ENCODE measurements at regions not wholly inside any gene's neighbourhood (a gene's known extent, or its start where the extent isn't known, plus 50 kb on each side); places are given as distances from the start of the nearest gene placed in this dataset.

DNA sequence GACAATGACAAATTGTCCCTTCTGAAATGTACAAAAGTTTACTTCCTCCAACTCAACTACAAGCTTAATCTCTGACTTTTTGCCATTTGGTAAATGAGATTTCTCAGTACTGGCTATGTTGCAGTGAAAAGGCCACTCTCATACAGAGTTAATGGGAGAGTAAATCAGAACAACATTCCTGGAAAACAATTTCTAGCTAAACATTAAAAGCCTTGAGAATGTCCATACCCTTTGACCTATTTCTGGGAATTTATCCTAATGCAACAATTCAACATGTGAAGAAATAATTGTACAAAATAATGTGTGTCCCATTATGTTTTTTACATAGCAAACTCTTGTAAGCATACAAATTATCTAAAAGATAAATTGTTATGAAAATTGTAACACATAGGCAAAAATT lies 56.3 kb upstream of the SPEF2 start:
- H3K27ac Mint-ChIP-seq (ENCODE audit: unreplicated experiment), result no peak overlapping the region
- H3K27me3 Mint-ChIP-seq (ENCODE audit: low read depth), result peaks cover 2% of the 10 kb centered on the region
- no peaks in the 10 kb centered on the region for H3K4me1 Mint-ChIP-seq
- TF ChIP-seq, protein P1, sequence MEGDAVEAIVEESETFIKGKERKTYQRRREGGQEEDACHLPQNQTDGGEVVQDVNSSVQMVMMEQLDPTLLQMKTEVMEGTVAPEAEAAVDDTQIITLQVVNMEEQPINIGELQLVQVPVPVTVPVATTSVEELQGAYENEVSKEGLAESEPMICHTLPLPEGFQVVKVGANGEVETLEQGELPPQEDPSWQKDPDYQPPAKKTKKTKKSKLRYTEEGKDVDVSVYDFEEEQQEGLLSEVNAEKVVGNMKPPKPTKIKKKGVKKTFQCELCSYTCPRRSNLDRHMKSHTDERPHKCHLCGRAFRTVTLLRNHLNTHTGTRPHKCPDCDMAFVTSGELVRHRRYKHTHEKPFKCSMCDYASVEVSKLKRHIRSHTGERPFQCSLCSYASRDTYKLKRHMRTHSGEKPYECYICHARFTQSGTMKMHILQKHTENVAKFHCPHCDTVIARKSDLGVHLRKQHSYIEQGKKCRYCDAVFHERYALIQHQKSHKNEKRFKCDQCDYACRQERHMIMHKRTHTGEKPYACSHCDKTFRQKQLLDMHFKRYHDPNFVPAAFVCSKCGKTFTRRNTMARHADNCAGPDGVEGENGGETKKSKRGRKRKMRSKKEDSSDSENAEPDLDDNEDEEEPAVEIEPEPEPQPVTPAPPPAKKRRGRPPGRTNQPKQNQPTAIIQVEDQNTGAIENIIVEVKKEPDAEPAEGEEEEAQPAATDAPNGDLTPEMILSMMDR (conservative IDR thresholded peaks at IDR 0.05), result no peak
- no peak for DNase-seq (ENCODE audit: low read depth, low spot score)
- H3K36me3 Mint-ChIP-seq (ENCODE audit: low read depth), result peaks cover 21% of the 10 kb centered on the region
- no peak overlapping the region for H3K4me3 Mint-ChIP-seq
- peaks cover 35% of the 10 kb centered on the region for H3K9me3 Mint-ChIP-seq

DNA sequence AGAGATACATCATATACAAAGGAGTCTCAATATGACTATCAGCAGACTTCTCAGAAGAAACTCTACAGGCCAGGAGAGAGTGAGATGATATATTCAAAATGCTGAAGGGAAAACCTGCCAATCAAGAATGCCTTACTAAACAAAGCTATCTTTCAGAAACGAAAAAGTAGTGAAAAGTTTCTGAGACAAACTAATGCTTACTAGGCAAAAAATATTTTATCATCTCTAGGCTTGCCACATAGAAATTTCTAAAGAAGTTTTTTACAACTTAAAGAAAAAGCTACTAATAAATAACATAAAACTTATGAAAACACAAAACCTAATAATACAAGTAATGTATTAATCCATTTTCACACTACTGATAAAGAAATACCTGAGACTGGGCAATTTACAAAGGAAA lies 59.9 kb upstream of the SPEF2 start:
- TF ChIP-seq, protein P1 (conservative IDR thresholded peaks at IDR 0.05), result no peak
- Mint-ChIP-seq H3K4me1 (no peaks in the 10 kb centered on the region), H3K4me3 (no peak overlapping the region), H3K36me3 (ENCODE audit: low read depth) (peaks cover 21% of the 10 kb centered on the region), H3K9me3 (peaks cover 25% of the 10 kb centered on the region), H3K27me3 (ENCODE audit: low read depth) (peaks cover 2% of the 10 kb centered on the region), H3K27ac (ENCODE audit: unreplicated experiment) (no peak overlapping the region)
- DNase-seq (ENCODE audit: low read depth, low spot score), result no peak

DNA sequence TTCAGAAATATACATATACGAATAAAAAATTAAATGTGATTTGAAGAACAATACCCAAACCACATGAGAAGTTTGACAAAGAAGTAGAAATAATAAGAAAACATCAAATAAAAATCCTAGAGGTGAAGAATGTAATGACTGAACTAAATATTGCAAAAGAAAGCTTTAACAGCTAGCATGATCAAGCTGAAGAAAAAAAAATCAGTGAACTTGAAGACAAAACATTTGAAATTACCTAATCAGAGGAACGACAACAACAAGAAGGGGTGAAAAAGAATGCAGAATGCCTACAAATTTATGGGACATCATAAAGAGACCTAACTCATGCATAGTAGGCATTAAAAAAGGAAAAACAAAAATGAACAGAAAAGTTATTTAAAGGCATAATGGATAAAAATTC lies 60.5 kb upstream of the SPEF2 start:
- DNase-seq (ENCODE audit: low read depth, low spot score), result no peak
- H3K4me3 Mint-ChIP-seq, result no peak overlapping the region

DNA sequence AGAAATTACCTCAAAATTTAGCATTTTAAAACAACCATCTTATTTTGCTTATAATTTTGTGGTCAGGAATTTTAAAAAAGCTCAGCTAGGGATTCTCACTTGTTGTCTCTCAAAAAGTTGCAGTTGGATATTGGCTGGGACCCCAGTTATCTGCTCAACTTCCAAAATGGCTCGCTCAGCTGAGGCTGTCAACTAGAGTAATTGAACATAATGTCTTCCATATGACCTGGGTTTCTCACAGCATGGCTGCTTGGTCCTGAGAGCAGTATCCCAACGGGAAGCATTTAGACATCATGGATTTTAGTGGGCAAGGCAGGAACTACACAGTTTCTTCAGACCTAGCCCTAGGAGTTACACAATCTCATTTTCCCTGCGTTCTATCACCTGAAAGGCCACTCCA lies 63.6 kb upstream of the SPEF2 start:
- Mint-ChIP-seq H3K4me1 (no peaks in the 10 kb centered on the region), H3K36me3 (ENCODE audit: low read depth) (peaks cover 11% of the 10 kb centered on the region), H3K27ac (ENCODE audit: unreplicated experiment) (no peak overlapping the region), H3K27me3 (ENCODE audit: low read depth) (no peaks in the 10 kb centered on the region), H3K9me3 (peaks cover 18% of the 10 kb centered on the region), H3K4me3 (no peak overlapping the region)
- TF ChIP-seq, protein P1 (conservative IDR thresholded peaks at IDR 0.05), result no peak
- no peak for DNase-seq (ENCODE audit: low read depth, low spot score)

More for the DNA sequence above, 60.5 kb upstream of the SPEF2 start:
- Mint-ChIP-seq H3K9me3 (peaks cover 22% of the 10 kb centered on the region), H3K36me3 (ENCODE audit: low read depth) (peaks cover 21% of the 10 kb centered on the region), H3K4me1 (no peaks in the 10 kb centered on the region), H3K27ac (ENCODE audit: unreplicated experiment) (no peak overlapping the region), H3K27me3 (ENCODE audit: low read depth) (peaks cover 2% of the 10 kb centered on the region)
- TF ChIP-seq, protein P1 (conservative IDR thresholded peaks at IDR 0.05), result no peak

DNA sequence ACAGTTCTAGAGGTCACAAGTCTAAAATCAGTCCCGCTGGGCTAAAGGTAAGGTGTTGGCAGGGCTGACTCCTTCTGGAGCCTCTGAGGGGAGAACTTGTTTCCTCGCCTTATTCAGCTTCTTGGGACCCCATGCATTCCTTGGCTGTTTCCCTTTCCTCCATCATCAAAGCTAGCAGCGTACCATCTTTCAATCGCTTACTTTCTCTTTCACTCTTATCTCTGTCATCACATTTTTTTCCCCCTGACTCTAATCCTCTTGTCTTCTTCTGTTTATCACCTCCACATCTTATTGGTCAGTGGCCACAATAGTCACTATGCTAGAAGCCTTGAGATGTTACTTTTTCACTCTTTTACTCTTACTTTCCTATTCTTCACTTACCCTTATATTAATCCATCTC lies 72.5 kb upstream of the SPEF2 start:
- H3K36me3 Mint-ChIP-seq (ENCODE audit: low read depth), result no peaks in the 10 kb centered on the region
- no peak overlapping the region for H3K27ac Mint-ChIP-seq (ENCODE audit: unreplicated experiment)
- no peaks in the 10 kb centered on the region for H3K4me1 Mint-ChIP-seq
- no peak for DNase-seq (ENCODE audit: low read depth, low spot score)
- TF ChIP-seq, protein P1 (conservative IDR thresholded peaks at IDR 0.05), result no peak
- H3K9me3 Mint-ChIP-seq, result peaks cover 5% of the 10 kb centered on the region
- no peaks in the 10 kb centered on the region for H3K27me3 Mint-ChIP-seq (ENCODE audit: low read depth)
- no peak overlapping the region for H3K4me3 Mint-ChIP-seq

DNA sequence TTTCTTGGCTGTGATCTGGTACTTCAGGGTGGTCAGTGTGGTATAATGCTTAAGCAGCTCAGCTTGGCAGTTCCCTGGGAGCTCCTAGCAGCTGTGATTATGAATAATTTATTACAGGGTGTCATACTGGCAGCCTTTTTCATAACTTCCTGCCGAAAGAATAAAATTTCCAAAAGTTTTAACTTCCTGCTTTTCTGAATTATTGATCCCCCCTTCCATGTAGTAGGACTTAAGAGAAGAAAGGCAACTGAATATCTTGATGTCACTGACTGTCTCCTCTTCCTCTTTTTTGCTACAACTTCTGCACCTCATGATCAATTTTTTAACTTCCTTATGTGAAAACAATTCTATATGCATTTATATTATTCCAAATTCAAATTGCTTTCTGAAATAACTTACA lies 74.3 kb upstream of the SPEF2 start:
- H3K4me1 Mint-ChIP-seq, result no peaks in the 10 kb centered on the region
- no peak overlapping the region for H3K4me3 Mint-ChIP-seq
- H3K36me3 Mint-ChIP-seq (ENCODE audit: low read depth), result no peaks in the 10 kb centered on the region
- no peaks in the 10 kb centered on the region for H3K27me3 Mint-ChIP-seq (ENCODE audit: low read depth)
- DNase-seq (ENCODE audit: low read depth, low spot score), result no peak
- no peak overlapping the region for H3K27ac Mint-ChIP-seq (ENCODE audit: unreplicated experiment)
- peaks cover 5% of the 10 kb centered on the region for H3K9me3 Mint-ChIP-seq
- TF ChIP-seq, protein P1 (conservative IDR thresholded peaks at IDR 0.05), result no peak
